GM18858 (cell line): ENCODE measurements at regions not wholly inside any gene's neighbourhood (a gene's known extent, or its start where the extent isn't known, plus 50 kb on each side); places are given as distances from the start of the nearest gene placed in this dataset.
"Not testable (repeated sequence)": the region's sequence is repeated elsewhere in the genome, so short reads cannot be mapped to it uniquely, and the experiment has no call there.

Experiments
- ATAC-seq: cut with Tn5 transposase; IDR thresholded peaks from one replicate; pipeline ENCODE4 v1.9.1; 2021; ENCODE audit not compliant: unreplicated experiment

- ATAC-seq: not testable (repeated sequence)
Measured at GRCh38 chr16:29186306-29187220, 201.7 kb downstream of the LAT start.

GRCh38 chr16:29185872-29186271, 201.0 kb downstream of the LAT start:
- not testable (repeated sequence) for ATAC-seq

GRCh38 chr16:29184738-29185438, 200.0 kb downstream of the LAT start:
- ATAC-seq: not testable (repeated sequence)

GRCh38 chr16:29182940-29183868, 198.4 kb downstream of the LAT start:
- not testable (repeated sequence) for ATAC-seq

GRCh38 chr16:29182501-29182900, 197.6 kb downstream of the LAT start:
- no peak for ATAC-seq

- not testable (repeated sequence) for ATAC-seq
Measured at GRCh38 chr16:29181921-29182411, 197.1 kb downstream of the LAT start.

- not testable (repeated sequence) for ATAC-seq
Measured at GRCh38 chr16:29181254-29181780, 196.5 kb downstream of the LAT start.

- not testable (repeated sequence) for ATAC-seq
Measured at GRCh38 chr16:29180206-29180600, 195.4 kb downstream of the LAT start.

- not testable (repeated sequence) for ATAC-seq
Measured at GRCh38 chr16:29179401-29180205, 194.8 kb downstream of the LAT start.

- not testable (repeated sequence) for ATAC-seq
Measured at GRCh38 chr16:29177888-29178726, 193.3 kb downstream of the LAT start.

- not testable (repeated sequence) for ATAC-seq
Measured at GRCh38 chr16:29177203-29177887, 192.5 kb downstream of the LAT start.

- ATAC-seq: not testable (repeated sequence)
Measured at GRCh38 chr16:29176822-29177202, 192.0 kb downstream of the LAT start.

GRCh38 chr16:29176154-29176470, 191.3 kb downstream of the LAT start:
- ATAC-seq: not testable (repeated sequence)

- not testable (repeated sequence) for ATAC-seq
Measured at GRCh38 chr16:29175411-29176153, 190.7 kb downstream of the LAT start.

- ATAC-seq: not testable (repeated sequence)
Measured at GRCh38 chr16:29173371-29174305, 188.8 kb downstream of the LAT start.

- not testable (repeated sequence) for ATAC-seq
Measured at GRCh38 chr16:29172098-29172724, 187.4 kb downstream of the LAT start.
